MCF 10A (cell line): ENCODE measurements at regions not wholly inside any gene's neighbourhood (a gene's known extent, or its start where the extent isn't known, plus 50 kb on each side); places are given as distances from the start of the nearest gene placed in this dataset.
"Not testable (repeated sequence)": the region's sequence is repeated elsewhere in the genome, so short reads cannot be mapped to it uniquely, and the experiment has no call there.

Experiments
- BruUV-seq: library from RNA; stranded (reverse); fragments of 400-500 nt; replicated peaks from 2 replicates; lab custom pipeline; 2021; lab: Mats Ljungman, UMichigan
- CTCF ChIA-PET: fragments of 300-600 bp; sonication (Branson Sonifier 250); formaldehyde crosslinking; extraction: SDS; loops from one replicate; lab custom pipeline; 2021; ENCODE audit warnings: antibody characterized with exemption, inconsistent platforms; lab: Yijun Ruan, JAX
- POLR2A ChIA-PET: fragments of 300-600, 350-650 bp; sonication (Branson Sonifier 250); formaldehyde crosslinking; extraction: SDS; loops from one replicate; lab custom pipeline; 2020; ENCODE audit warnings: antibody characterized with exemption, inconsistent platforms; lab: Yijun Ruan, JAX
- DNase-seq: peaks from one replicate; pipeline ENCODE4 v3.0.0-alpha.2; 2018; ENCODE audit not compliant: unreplicated experiment
- H3K27ac Mint-ChIP-seq: one replicate; pipeline ENCODE4 v1.8.0; 2022; ENCODE audit warnings: mild to moderate bottlenecking, low read depth, mixed read lengths; ENCODE audit not compliant: unreplicated experiment
- H3K27me3 Mint-ChIP-seq: one replicate; pipeline ENCODE4 v1.8.0; 2022; ENCODE audit warnings: mixed read lengths; ENCODE audit not compliant: insufficient read depth, unreplicated experiment
- H3K36me3 Mint-ChIP-seq: one replicate; pipeline ENCODE4 v1.8.0; 2022; ENCODE audit warnings: mild to moderate bottlenecking, moderate library complexity, mixed read lengths; ENCODE audit not compliant: insufficient read depth, unreplicated experiment
- H3K4me1 Mint-ChIP-seq: one replicate; pipeline ENCODE4 v1.8.0; 2022; ENCODE audit warnings: mixed read lengths; ENCODE audit not compliant: insufficient read depth, unreplicated experiment
- H3K4me3 Mint-ChIP-seq: one replicate; pipeline ENCODE4 v1.8.0; 2022; ENCODE audit warnings: mild to moderate bottlenecking, moderate library complexity, mixed read lengths; ENCODE audit not compliant: unreplicated experiment
- H3K9me3 Mint-ChIP-seq: one replicate; pipeline ENCODE4 v1.8.0; 2022; ENCODE audit warnings: mixed read lengths; ENCODE audit not compliant: unreplicated experiment
- intact Hi-C: fragments of 100-400 bp; cut with micrococcal nuclease; formaldehyde crosslinking; loops from 2 replicates; pipeline ENCODE4 v1.14.1; 2022
- TF ChIP-seq, protein P1 (sequence below): fragments of 200-600 bp; IDR thresholded peaks from one replicate; pipeline ENCODE4 v1.8.0; 2022; ENCODE audit warnings: antibody characterized with exemption, mild to moderate bottlenecking; ENCODE audit not compliant: unreplicated experiment

DNA sequence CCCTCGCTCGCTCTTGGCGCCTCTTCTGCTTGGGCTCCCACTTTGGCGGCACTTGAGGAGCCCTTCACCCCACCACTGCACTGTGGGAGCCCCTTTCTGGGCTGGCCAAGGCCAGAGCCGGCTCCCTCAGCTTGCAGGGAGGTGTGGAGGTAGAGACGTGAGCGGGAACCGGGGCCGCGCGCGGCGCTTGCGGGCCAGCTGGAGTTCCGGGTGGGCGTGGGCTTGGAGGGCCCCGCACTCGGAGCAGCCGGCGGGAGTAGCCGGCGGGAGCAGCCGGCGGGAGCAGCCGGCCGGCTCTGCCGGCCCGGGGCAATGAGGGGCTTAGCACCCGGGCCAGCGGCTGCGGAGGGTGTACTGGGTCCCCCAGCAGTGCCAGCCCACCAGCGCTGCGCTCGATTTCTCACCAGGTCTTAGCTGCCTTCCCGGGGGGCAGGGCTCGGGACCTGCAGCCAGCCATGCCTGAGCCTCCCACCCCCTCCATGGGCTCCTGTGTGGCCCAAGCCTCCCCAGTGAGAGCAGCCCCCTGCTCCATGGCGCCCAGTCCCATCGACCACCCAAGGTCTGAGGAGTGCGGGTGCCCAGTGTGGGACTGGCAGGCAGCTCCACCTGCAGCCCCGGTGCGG, 714.0 kb downstream of the CDH9 start:
- H3K36me3 Mint-ChIP-seq, H3K27me3 Mint-ChIP-seq, BruUV-seq, H3K4me3 Mint-ChIP-seq, DNase-seq, POLR2A ChIA-PET, CTCF ChIA-PET, intact Hi-C loops, H3K4me1 Mint-ChIP-seq, H3K27ac Mint-ChIP-seq, H3K9me3 Mint-ChIP-seq: not testable (repeated sequence)

DNA sequence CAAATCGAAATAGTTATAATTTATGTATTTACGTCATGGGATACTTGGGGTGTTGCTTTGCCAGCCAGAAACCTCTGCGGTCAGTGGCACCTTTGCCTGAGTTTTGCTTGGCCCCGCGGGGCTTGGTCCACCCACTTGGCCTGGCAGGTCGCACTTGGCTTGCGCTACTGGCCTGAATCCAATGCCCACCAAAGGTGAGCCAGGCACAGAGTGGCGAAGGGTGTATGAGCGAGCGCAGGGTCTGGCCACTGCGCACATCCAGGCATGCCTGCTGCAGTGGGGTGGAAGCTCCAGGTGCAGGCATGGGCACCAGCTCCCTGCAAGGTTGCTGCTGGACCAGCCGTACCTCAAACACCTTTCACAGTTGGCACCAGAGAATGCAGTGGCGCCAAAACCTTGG, 714.6 kb downstream of the CDH9 start:
- Mint-ChIP-seq H3K36me3 (no peaks in the 10 kb centered on the region), H3K27me3 (no peaks in the 10 kb centered on the region), H3K4me3 (no peak overlapping the region), H3K9me3 (no peaks in the 10 kb centered on the region), H3K27ac (no peak overlapping the region), H3K4me1 (no peaks in the 10 kb centered on the region)
- BruUV-seq = no TSS peak
- intact Hi-C loops = no loop called here
- ChIA-PET CTCF (interaction anchor here (0.6 to 0.7 kb wide), 2 partner anchors 784 to 1698 kb away, joined by 3 to 5 read pairs; no protein-coding TSS in a partner anchor), POLR2A (no interaction called here)
- no peak for DNase-seq
- TF ChIP-seq, protein P1, sequence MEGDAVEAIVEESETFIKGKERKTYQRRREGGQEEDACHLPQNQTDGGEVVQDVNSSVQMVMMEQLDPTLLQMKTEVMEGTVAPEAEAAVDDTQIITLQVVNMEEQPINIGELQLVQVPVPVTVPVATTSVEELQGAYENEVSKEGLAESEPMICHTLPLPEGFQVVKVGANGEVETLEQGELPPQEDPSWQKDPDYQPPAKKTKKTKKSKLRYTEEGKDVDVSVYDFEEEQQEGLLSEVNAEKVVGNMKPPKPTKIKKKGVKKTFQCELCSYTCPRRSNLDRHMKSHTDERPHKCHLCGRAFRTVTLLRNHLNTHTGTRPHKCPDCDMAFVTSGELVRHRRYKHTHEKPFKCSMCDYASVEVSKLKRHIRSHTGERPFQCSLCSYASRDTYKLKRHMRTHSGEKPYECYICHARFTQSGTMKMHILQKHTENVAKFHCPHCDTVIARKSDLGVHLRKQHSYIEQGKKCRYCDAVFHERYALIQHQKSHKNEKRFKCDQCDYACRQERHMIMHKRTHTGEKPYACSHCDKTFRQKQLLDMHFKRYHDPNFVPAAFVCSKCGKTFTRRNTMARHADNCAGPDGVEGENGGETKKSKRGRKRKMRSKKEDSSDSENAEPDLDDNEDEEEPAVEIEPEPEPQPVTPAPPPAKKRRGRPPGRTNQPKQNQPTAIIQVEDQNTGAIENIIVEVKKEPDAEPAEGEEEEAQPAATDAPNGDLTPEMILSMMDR = no peak

DNA sequence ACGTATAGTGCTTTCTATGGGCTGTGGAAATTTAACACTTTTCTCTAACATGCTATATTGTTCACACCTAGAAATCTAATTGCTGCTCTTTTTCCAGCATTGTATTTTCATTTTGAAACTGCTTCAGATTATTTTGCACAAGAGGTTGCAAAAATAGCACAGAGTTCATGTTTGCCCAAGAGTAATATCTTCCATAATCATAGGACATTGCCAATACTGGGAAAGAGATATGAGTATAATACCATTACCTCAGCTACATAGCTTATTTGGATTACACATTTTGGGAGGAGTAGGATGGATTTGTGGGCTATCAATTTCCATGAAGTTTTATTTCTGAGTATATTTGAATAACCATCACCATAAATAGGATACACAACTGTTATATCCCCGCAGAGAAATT, 717.1 kb downstream of the CDH9 start:
- Mint-ChIP-seq H3K27ac (no peak overlapping the region), H3K27me3 (no peaks in the 10 kb centered on the region)
- POLR2A ChIA-PET = no interaction called here

DNA sequence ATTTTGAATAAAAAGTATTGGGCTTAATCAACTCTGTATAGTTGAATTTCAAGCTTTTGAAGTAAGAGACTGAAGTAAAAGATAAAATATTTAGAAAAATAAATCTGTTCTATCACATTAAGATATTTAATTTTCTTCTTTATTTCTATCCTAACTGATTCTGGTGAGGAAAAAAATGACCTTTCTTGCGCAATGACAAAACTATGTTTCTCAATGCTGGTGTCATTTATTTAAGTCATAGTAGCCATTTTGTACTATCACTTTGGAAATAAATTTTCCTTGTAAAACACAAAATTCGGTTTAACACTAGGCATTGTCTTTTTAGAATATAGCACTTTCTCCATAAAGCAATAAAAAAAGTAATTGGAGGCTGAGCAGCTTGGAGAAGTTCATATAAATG, 728.0 kb downstream of the CDH9 start:
- TF ChIP-seq, protein P1 = no peak
- intact Hi-C loops = no loop called here
- no TSS peak for BruUV-seq
- ChIA-PET POLR2A (no interaction called here), CTCF (no interaction called here)
- peak; percentile 18 for DNase-seq
- Mint-ChIP-seq H3K4me1 (no peaks in the 10 kb centered on the region), H3K36me3 (no peaks in the 10 kb centered on the region), H3K4me3 (no peak overlapping the region), H3K9me3 (no peaks in the 10 kb centered on the region), H3K27ac (no peak overlapping the region), H3K27me3 (no peaks in the 10 kb centered on the region)

More for the DNA sequence above, 717.1 kb downstream of the CDH9 start:
- TF ChIP-seq, protein P1 = no peak
- intact Hi-C loops = no loop called here
- CTCF ChIA-PET = interaction anchor here (0.6 kb wide), 1 partner anchor 494 kb away, joined by 3 read pairs; no protein-coding TSS in a partner anchor
- DNase-seq = no peak
- Mint-ChIP-seq H3K36me3 (no peaks in the 10 kb centered on the region), H3K4me3 (no peak overlapping the region), H3K9me3 (no peaks in the 10 kb centered on the region), H3K4me1 (no peaks in the 10 kb centered on the region)
- BruUV-seq = no TSS peak

DNA sequence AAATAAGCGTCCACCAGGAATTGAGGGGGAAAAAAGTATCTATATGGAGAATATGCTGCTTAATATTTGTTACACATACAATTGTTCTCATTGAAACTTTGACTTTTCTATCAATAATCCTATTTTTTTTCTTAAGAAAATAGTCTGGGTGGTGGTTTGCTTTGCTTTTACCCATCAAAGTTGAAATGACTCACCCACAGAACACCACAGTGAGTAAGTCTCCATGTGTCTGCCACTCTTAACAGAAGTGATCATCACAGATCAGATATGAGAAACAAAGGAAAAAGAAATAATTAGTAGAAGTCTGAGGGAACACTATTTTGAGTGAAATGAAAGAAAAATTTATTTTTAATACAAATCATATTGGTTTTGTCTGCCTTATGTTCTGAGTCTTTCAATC, 742.8 kb downstream of the CDH9 start:
- ChIA-PET POLR2A (no interaction called here), CTCF (no interaction called here)
- TF ChIP-seq, protein P1 = no peak
- H3K27ac Mint-ChIP-seq = no peak overlapping the region
- intact Hi-C loops = no loop called here
- peaks cover 7% of the 10 kb centered on the region for H3K4me1 Mint-ChIP-seq
- BruUV-seq = no TSS peak
- DNase-seq = peak; percentile 9
- H3K36me3 Mint-ChIP-seq = no peaks in the 10 kb centered on the region
- H3K27me3 Mint-ChIP-seq = no peaks in the 10 kb centered on the region
- no peaks in the 10 kb centered on the region for H3K9me3 Mint-ChIP-seq
- H3K4me3 Mint-ChIP-seq = no peak overlapping the region
